ENCODE measurements at regions not wholly inside any gene's neighbourhood (a gene's known extent, or its start where the extent isn't known, plus 50 kb on each side); places are given as distances from the start of the nearest gene placed in this dataset.
"Not testable (repeated sequence)": the region's sequence is repeated elsewhere in the genome, so short reads cannot be mapped to it uniquely, and the experiment has no call there.

GRCh38 chr14:71754422-71755095, 177.7 kb upstream of the RGS6 start:
- no peak for DNase-seq (ENCODE audit: low read depth in 2 of 2, low spot score in 1 of 2)

GRCh38 chr14:71758229-71758951, 173.8 kb upstream of the RGS6 start:
- no peak for DNase-seq (ENCODE audit: low read depth in 2 of 2, low spot score in 1 of 2)

DNA sequence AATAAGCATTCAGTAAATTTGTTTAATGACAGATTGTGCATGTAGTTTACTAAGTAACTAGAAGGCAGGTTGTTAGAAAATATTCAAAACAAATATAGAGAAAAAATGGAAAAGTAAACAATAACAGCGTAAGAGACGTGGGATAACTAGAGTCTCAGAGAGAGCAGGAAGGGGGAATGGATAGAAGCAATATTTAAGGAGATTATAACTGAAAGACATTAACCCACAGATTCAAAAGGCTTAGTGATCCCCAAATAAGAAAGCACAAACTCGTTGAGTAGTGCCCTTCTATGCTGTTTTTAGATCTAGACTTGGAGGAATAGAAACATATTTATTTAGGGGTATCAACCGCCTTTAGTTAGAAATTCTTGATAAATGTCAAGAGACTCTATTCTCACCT, 169.7 kb upstream of the RGS6 start:
- DNase-seq (ENCODE audit: low read depth in 2 of 2, low spot score in 1 of 2) = no peak

- DNase-seq (ENCODE audit: low read depth in 2 of 2, low spot score in 1 of 2) = no peak
These were observed 167.4 kb upstream of the RGS6 start for GRCh38 chr14:71764701-71765382.

GRCh38 chr14:71765505-71765904, 166.7 kb upstream of the RGS6 start:
- DNase-seq (ENCODE audit: low read depth in 2 of 2, low spot score in 1 of 2) = no peak

- DNase-seq (ENCODE audit: low read depth in 2 of 2, low spot score in 1 of 2) = no peak
These were observed 161.8 kb upstream of the RGS6 start for GRCh38 chr14:71770431-71770830.

GRCh38 chr14:71771421-71771820, 160.8 kb upstream of the RGS6 start:
- DNase-seq (ENCODE audit: low read depth in 2 of 2, low spot score in 1 of 2) = not testable (repeated sequence)

GRCh38 chr14:71771996-71772395, 160.2 kb upstream of the RGS6 start:
- DNase-seq (ENCODE audit: low read depth in 2 of 2, low spot score in 1 of 2) = not testable (repeated sequence)

DNA sequence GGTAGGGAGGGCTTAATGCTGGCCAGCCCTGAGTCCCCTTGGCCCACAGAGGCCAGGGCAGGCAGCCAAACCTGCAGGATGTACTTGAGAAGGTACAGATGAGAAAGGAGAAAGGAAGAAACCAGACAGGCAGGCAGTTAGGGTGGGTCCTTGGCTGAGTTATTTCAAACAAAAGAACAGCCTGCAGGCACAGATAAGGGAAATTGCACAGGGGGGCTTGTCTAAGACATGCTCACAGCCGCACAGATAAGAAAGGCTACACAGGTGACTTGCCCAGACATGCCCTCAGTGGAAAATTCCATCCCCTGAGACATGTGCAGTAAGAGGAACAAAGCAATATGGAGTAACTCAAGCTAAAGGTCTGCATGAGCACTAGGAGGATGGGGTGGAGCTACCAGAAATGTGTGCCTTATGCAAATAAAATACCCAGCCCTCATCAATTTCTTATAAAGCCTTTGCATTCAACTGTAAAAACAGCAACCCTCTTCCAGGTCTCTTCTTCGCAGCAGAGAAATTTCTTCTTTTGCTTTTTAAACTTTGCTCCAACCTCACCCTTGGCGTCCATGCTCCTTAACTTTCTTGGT, 158.2 kb upstream of the RGS6 start:
- DNase-seq (ENCODE audit: low read depth in 2 of 2, low spot score in 1 of 2) = no peak

GRCh38 chr14:71776471-71777360, 155.5 kb upstream of the RGS6 start:
- DNase-seq (ENCODE audit: low read depth in 2 of 2, low spot score in 1 of 2) = no peak

DNA sequence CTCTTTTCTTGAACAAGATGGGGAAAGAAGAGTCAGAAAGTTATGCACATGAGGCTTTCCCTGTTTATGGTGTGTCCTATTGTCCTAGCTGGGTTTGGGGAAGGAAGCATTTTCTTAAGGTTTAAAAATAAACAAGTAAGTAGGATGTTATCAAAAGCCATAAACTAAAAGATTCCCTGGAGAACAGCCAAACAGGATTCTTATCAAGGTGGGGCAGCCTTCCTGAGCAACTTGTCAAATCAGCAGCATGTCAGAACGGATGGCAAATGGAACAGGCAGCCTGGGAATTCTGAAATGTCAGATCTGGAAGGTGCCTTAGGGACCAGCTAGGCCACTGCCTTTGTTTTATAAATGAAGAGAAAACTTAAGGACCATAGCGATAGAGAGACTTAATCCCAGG, 152.2 kb upstream of the RGS6 start:
- DNase-seq (ENCODE audit: low read depth in 2 of 2, low spot score in 1 of 2) = no peak

- DNase-seq (ENCODE audit: low read depth in 2 of 2, low spot score in 1 of 2) = no peak
These were observed 151.4 kb upstream of the RGS6 start for GRCh38 chr14:71780822-71781221.

DNA sequence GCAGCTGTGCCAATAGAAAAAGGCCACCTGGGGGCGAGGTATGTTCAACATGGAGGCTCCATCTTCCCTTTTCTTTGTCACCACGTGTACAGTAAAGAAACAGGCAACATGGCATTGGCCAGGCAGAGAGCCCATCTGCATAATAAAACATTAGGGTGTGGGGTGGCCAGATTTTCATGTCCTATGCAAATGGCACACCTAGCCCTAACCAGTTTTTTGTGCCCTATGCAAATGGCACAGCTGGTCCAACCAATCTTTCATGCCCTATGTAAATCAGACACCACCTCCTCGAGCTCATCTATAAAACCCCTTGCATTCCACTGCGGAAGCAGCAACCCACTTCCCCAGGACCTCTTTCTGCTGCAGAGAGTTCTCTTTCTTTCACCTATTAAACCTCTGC, 149.1 kb upstream of the RGS6 start:
- DNase-seq (ENCODE audit: low read depth in 2 of 2, low spot score in 1 of 2) = no peak

DNA sequence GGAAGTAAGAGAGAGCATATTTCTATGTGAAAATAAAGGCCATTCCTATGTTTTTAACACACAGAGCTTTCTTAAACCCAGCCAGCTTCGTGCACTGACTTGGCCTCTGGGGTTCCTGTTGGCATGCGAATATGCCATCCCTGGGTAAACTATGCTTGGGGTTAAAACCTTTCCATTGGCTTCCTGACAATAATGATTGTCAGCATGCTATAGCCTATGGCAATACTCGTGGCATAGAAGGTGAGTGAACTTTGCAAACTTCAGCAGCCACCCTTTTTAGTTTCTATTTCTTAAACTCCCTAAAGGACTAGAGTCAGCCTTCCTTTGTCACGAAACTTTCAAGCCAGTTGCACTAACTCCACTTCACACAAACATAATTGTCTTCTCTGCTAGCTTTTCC, 148.4 kb upstream of the RGS6 start:
- DNase-seq (ENCODE audit: low read depth in 2 of 2, low spot score in 1 of 2) = no peak

- no peak for DNase-seq (ENCODE audit: low read depth in 2 of 2, low spot score in 1 of 2)
These were observed 143.2 kb upstream of the RGS6 start for GRCh38 chr14:71789005-71789404.

DNA sequence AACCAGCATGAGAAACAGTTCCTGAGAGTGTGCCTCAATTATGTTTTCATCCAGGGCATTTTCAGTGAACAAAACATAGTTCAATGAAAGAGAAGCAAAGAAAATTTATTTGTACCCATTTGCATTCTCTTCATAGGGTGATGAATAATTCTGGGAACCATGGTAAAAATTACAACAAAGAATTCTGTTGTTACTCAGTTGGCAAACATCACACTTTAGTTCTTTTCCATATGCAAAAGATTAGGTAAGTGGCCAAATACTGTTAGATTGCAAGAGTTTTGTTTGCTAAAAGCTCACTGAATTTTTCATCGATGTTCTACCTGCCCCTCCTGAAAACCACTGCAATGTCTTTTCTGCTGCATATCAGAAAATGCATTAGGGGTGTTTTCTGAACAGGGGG, 132.4 kb upstream of the RGS6 start:
- DNase-seq (ENCODE audit: low read depth in 2 of 2, low spot score in 1 of 2) = no peak

DNA sequence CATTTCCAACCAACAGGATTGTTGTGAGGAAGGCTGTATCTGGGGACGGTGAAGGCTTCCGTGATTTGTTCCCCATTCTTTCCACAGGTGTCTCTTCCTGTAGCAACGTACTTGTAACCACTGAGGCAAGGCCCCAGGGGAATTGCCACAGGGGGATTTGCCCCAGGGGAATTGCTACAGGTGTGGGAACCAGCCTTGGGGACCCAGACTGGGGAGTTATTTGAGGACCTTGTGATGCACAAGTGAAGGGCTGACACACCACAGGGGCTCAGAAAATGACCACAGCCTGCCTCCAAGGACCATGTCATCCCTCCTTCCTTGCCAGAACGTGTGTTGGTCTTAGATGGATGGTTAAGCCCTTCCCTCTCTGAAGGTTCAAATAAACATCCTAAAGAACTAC, 131.4 kb upstream of the RGS6 start:
- no peak for DNase-seq (ENCODE audit: low read depth in 2 of 2, low spot score in 1 of 2)

- no peak for DNase-seq (ENCODE audit: low read depth in 2 of 2, low spot score in 1 of 2)
These were observed 128.5 kb upstream of the RGS6 start for GRCh38 chr14:71803539-71804260.

DNA sequence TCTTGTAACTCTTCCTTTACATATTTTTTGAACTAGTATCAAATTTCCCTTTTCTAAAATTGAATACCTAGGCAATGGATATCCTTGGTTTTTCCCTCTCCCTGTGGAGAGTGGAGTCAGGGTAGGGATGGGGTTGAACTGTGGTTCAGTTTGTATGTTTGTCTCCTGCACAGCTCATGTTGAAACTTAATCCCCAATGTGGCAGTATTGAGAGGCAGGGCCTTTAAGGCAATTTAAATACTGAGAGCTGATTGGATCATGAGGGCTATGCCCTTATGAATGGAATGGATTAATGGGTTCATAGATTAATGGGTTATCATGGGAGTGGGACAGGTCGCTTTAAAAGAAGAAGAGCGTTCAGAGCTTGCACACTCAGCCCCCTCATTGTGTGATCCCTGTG, 127.2 kb upstream of the RGS6 start:
- no peak for DNase-seq (ENCODE audit: low read depth in 2 of 2, low spot score in 1 of 2)

- DNase-seq (ENCODE audit: low read depth in 2 of 2, low spot score in 1 of 2) = not testable (repeated sequence)
These were observed 125.2 kb upstream of the RGS6 start for GRCh38 chr14:71807049-71807448.
